ENCODE measurements at regions not wholly inside any gene's neighbourhood (a gene's known extent, or its start where the extent isn't known, plus 50 kb on each side); places are given as distances from the start of the nearest gene placed in this dataset.

DNA sequence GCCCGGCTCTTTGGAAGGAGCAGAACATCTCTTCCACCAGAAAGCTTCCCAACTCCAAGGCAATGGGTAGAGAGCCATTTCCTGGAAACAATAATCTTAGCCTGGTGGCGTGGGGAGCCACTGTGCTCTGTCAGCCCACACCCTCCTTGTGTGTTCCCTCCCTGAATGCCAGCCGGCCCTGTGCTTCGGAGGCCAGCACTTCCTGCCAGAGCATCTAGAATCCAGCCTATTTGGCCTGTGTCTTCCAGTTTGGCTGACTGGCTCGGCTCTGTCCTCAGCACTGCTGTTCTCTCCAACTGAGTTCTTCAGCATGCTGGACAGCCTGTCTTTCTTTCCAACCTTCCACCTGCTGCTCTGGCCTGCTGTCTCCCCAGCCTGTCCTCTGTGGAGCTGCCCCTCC is 349.3 kb downstream of the MFSD1 start (continued):
- TF ChIP-seq ZNF512 (tag; IDR thresholded peaks at IDR 0.05) (no peak), ESRRB (CRISPR knock-in tag; IDR thresholded peaks at IDR 0.05; ENCODE audit: borderline replicate concordance) (no peak)

GRCh38 chr3:159157275-159157674 is 355.4 kb downstream of the MFSD1 start:
- ChIA-PET POLR2A (no interaction called here), CTCF (ENCODE audit: low intra/inter-chr PET ratio) (no interaction called here)
- intact Hi-C loops (cut with micrococcal nuclease) (no loop called here), in situ Hi-C loops (cut with MboI) (no loop called here)
- H3K79me2 ChIP-seq (ENCODE audit: control insufficient read depth, insufficient read depth, low read length): no peaks in the 10 kb centered on the region
- no peak overlapping the region for H2AFZ ChIP-seq (ENCODE audit: low read depth, low read length)
- no peaks in the 10 kb centered on the region for H3K4me1 ChIP-seq (replicated peaks in 1 of 2; ENCODE audit: control insufficient read depth in 2 of 2, insufficient read depth in 2 of 2, low read length in 2 of 2)
- DNase-seq (ENCODE audit: extremely low read depth in 1 of 4, low spot score in 3 of 4): no peak
- TF ChIP-seq ESRRA (IDR thresholded peaks at IDR 0.05; ENCODE audit: borderline replicate concordance, low read depth) (no peak), ZNF583 (CRISPR knock-in tag; IDR thresholded peaks at IDR 0.05) (no peak), CHD2 (IDR thresholded peaks at IDR 0.05; ENCODE audit: low read depth, low read length) (no peak), JUNB (CRISPR knock-in tag; conservative IDR thresholded peaks at IDR 0.05) (no peak), PHF21A (IDR thresholded peaks at IDR 0.05; ENCODE audit: borderline replicate concordance, low read depth) (no peak), NUFIP1 (IDR thresholded peaks at IDR 0.05; ENCODE audit: partially characterized antibody) (no peak), HMBOX1 (IDR thresholded peaks at IDR 0.05) (no peak), HIVEP1 (CRISPR knock-in tag; IDR thresholded peaks at IDR 0.05) (no peak), CGGBP1 (CRISPR knock-in tag; IDR thresholded peaks at IDR 0.05) (no peak), LARP7 (IDR thresholded peaks at IDR 0.05) (no peak), SRSF3 (IDR thresholded peaks at IDR 0.05; ENCODE audit: insufficient read depth, low read length) (no peak), ELK3 (CRISPR knock-in tag; IDR thresholded peaks at IDR 0.05) (no peak), CREB1 (IDR thresholded peaks at IDR 0.05) (no peak), CREB1 (CRISPR knock-in tag; IDR thresholded peaks at IDR 0.05) (no peak), CEBPG (CRISPR knock-in tag; IDR thresholded peaks at IDR 0.05) (no peak), CEBPG (tag; conservative IDR thresholded peaks at IDR 0.05 in 1 of 2, IDR thresholded peaks at IDR 0.05 in 1 of 2) (no peak), BCOR (IDR thresholded peaks at IDR 0.05) (no peak), MCM5 (IDR thresholded peaks at IDR 0.05; ENCODE audit: low read depth) (no peak), ETV1 (tag; conservative IDR thresholded peaks at IDR 0.05; ENCODE audit: low read depth) (no peak)
- TF ChIP-seq, protein P1, sequence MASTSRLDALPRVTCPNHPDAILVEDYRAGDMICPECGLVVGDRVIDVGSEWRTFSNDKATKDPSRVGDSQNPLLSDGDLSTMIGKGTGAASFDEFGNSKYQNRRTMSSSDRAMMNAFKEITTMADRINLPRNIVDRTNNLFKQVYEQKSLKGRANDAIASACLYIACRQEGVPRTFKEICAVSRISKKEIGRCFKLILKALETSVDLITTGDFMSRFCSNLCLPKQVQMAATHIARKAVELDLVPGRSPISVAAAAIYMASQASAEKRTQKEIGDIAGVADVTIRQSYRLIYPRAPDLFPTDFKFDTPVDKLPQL (IDR thresholded peaks at IDR 0.05; ENCODE audit: extremely low read depth, insufficient read length): no peak
- H3K27me3 ChIP-seq (ENCODE audit: control insufficient read depth in 2 of 2, insufficient read depth in 2 of 2, low read length in 2 of 2): no peaks in the 10 kb centered on the region
- H4K20me1 ChIP-seq (replicated peaks; ENCODE audit: control insufficient read depth, insufficient read depth, low read length): no peaks in the 10 kb centered on the region
- H3K36me3 ChIP-seq (ENCODE audit: control insufficient read depth, insufficient read depth, low read length): no peaks in the 10 kb centered on the region
- H3K27ac ChIP-seq (ENCODE audit: extremely low read depth, low read depth, low read length): no peak overlapping the region
- no peak overlapping the region for H3K4me2 ChIP-seq (ENCODE audit: insufficient read depth, low read length)
- H3K9me1 ChIP-seq (ENCODE audit: control insufficient read depth, insufficient read depth, low read length): no peaks in the 10 kb centered on the region
- no TSS peak for BruUV-seq (replicated peaks)
- H3K4me3 ChIP-seq: no peak overlapping the region
- WGBS (ENCODE audit: insufficient coverage, low coverage, missing lambda C conversion rate): 0% methylated on average over 2 of the region's 2 CpGs
- no peak for ATAC-seq
- no peak overlapping the region for H3K9ac ChIP-seq (ENCODE audit: insufficient read depth in 1 of 2, low read depth in 2 of 2, low read length in 2 of 2)
- H3K9me3 ChIP-seq (replicated peaks; ENCODE audit: control insufficient read depth, insufficient read depth, low read depth, low read length): no peaks in the 10 kb centered on the region
- FAIRE-seq: no peak
